Retinal pigment epithelial cell (primary cell): ENCODE measurements at regions not wholly inside any gene's neighbourhood (a gene's known extent, or its start where the extent isn't known, plus 50 kb on each side); places are given as distances from the start of the nearest gene placed in this dataset.
"Not testable (repeated sequence)": the region's sequence is repeated elsewhere in the genome, so short reads cannot be mapped to it uniquely, and the experiment has no call there.

Source experiments
- DNase-seq: peaks from one replicate; pipeline ENCODE4 v3.0.0-alpha.2; 2010; ENCODE audit warnings: low read depth
- H3K4me3 ChIP-seq: 2 replicates; pipeline ENCODE4 v1.5.1; 2011; ENCODE audit warnings: mild to moderate bottlenecking, low read length, control low read depth, moderate library complexity
- TF ChIP-seq, protein P1 (sequence below): conservative IDR thresholded peaks from 2 replicates; pipeline ENCODE4 v1.5.1; 2011; ENCODE audit warnings: low read depth, low read length, control low read depth, inconsistent platforms

DNA sequence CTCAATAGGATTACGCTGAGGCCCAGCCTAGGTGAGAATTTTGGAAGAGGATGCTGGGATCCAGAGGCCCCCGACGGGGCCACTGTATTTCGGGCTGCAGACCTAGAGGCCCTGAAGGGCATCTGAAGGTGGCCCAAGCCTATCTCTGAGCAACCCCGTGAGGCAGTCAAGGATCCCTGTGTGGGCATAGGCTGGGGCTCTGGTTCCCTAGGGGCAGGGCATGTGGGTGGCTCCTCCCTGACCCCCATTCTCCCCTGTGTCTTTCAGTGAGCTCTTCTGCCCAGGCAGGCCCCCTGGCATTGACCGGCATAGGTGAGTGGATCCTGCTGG is 216.0 kb downstream of the SNRPN start:
- no peak for DNase-seq
- no peak overlapping the region for H3K4me3 ChIP-seq
- TF ChIP-seq, protein P1, sequence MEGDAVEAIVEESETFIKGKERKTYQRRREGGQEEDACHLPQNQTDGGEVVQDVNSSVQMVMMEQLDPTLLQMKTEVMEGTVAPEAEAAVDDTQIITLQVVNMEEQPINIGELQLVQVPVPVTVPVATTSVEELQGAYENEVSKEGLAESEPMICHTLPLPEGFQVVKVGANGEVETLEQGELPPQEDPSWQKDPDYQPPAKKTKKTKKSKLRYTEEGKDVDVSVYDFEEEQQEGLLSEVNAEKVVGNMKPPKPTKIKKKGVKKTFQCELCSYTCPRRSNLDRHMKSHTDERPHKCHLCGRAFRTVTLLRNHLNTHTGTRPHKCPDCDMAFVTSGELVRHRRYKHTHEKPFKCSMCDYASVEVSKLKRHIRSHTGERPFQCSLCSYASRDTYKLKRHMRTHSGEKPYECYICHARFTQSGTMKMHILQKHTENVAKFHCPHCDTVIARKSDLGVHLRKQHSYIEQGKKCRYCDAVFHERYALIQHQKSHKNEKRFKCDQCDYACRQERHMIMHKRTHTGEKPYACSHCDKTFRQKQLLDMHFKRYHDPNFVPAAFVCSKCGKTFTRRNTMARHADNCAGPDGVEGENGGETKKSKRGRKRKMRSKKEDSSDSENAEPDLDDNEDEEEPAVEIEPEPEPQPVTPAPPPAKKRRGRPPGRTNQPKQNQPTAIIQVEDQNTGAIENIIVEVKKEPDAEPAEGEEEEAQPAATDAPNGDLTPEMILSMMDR, result no peak

DNA sequence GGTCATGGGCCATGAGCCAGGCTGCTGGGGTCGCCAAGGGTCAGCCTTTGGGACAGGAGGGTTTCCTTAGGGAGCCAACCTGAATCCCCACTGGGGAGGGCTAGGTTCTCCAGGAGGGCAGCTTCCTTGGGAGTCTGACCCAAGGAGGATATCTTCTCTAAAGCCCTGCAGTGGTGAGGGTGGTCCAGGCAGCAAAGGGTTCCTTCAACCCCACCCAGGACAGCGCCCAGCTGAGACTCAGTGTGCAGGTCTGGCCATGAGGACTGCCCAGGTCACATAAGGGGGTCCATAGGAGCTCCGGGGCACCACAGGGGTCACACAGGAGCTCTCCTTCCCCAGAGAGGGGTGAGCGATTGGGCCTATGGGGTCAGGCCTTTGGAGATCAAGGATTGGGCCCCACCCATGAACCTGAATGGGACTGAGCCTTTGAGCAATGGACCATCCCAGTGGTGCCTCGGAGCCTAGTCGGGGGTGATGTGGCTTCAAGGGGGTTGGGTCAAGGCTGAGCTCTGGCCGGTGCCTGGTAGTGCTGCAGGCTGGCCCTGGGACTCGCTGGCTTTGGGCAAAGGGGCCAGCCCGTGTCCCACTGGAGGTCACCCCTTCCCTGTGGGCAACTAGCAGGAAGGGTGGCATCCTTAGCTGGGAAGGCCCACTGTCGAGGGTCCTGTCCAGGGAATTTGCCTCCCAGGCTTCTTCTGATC is 216.5 kb downstream of the SNRPN start:
- no peak overlapping the region for H3K4me3 ChIP-seq
- TF ChIP-seq, protein P1, result no peak
- no peak for DNase-seq

DNA sequence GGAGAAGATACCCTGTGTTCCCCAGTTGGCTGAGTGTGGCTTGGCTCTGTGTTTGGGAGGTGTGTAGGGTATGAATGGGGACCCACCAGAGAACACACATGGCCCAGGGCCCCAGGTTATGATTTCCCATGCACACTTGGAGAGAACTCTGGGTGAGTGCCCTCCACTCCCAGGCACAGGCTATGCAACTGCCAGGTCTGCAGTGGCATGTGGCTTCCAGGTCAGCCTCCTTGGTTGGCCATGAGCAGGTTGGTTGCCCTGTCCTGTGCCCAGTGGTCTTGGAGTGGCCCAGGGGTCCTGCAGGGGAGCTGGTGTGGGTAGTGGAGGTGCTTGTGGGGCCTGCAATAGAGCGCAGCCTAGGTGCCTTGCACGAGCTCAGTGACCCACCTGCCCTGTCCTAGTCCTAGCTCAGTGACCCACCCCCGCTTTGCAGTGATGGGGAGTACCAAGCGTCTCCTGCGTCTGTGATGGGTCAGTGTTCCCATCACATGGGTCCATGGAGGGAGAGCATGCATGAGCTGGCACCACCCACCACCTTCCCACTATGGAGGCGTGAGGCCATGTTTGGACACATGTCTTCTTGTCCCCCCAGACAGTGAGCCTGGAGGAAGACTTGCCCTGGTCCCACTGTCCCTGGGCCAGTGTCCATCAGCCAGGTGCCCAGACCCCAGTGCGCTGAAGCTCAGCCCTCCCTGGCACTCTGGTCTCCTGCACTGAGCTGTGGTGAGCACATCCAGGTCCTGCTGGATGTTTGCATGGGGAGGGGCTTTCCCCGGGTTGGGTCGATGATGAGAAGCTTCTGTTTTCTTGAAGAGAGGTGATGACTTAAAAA is 217.3 kb downstream of the SNRPN start:
- TF ChIP-seq, protein P1, result no peak

DNA sequence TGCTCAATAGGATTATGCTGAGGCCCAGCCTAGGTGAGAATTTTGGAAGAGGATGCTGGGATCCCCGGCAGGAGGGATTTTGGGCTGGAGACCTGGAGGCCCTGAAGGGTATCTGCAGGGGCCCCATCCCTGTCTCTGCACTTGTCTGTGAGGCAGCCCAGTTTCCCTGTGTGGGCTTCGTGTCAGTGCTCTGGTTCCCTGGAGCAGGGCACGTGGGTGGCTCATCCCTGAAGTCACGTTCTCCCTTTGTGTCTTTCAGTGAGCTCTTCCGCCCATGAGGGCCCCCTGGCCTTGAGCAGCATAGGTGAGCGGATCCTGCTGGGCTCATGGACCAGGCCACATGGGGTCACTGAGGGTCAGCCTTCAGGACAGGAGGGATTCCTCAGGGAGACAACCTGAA is 217.9 kb downstream of the SNRPN start:
- H3K4me3 ChIP-seq, result no peak overlapping the region
- TF ChIP-seq, protein P1, result no peak
- no peak for DNase-seq

More for the DNA sequence above, 217.3 kb downstream of the SNRPN start:
- no peak for DNase-seq
- H3K4me3 ChIP-seq, result no peak overlapping the region

DNA sequence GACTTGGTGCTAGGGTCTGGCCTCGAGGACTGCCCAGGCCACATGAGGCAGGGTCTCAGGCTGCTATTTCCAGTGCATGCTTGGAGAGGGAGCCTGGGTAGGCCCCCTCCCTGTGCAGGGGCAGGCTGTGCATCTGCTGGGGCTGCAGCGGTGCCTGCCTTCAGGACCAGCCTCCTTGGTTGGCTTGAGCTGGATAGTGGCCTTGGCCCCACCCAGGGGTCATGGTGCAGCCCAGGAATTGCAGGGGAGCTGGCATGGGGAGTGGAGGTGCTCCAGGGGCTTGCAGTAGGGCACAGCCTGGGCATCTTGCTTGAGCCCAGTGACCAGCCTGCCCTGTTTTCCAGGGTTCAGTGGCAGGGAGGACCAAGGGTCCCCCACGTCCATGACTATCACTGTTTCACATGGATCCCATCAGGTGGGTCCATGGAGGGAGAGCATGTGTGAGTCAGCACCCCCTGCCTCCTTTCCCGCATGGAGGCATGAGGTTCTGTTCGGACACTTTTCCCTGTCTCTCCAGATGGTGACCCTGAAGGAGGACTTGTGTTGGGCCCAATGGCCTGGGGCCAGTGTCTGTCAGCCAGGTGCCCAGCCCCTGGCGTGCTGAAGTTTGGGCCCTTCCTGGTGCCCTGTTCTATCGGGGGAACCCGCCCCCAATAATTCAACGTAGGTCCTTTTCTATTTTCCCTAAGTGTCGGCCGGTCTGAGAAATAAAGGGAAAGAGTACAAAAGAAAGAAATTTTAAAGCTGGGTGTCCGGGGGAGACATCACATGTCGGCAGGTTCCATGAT is 218.6 kb downstream of the SNRPN start:
- TF ChIP-seq, protein P1, result no peak
- no peak for DNase-seq

DNA sequence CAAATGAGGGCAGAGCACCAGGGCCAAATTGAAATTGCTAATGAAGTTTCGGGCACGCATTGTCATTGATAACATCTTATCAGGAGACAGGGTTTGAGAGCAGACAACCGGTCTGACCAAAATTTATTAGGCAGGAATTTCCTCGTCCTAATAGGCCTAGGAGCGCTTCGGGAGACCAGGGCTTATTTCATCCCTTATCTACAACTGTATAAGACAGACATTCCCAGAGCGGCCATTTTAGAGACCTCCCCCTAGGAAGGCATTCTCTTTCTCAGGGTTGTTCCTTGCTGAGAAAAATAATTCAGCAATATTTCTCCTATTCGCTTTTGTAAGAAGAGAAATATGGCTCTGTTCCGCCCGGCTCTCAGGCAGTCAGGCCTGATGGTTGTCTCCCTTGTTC is 219.4 kb downstream of the SNRPN start:
- not testable (repeated sequence) for H3K4me3 ChIP-seq, DNase-seq

More for the DNA sequence above, 218.6 kb downstream of the SNRPN start:
- H3K4me3 ChIP-seq, result no peak overlapping the region

DNA sequence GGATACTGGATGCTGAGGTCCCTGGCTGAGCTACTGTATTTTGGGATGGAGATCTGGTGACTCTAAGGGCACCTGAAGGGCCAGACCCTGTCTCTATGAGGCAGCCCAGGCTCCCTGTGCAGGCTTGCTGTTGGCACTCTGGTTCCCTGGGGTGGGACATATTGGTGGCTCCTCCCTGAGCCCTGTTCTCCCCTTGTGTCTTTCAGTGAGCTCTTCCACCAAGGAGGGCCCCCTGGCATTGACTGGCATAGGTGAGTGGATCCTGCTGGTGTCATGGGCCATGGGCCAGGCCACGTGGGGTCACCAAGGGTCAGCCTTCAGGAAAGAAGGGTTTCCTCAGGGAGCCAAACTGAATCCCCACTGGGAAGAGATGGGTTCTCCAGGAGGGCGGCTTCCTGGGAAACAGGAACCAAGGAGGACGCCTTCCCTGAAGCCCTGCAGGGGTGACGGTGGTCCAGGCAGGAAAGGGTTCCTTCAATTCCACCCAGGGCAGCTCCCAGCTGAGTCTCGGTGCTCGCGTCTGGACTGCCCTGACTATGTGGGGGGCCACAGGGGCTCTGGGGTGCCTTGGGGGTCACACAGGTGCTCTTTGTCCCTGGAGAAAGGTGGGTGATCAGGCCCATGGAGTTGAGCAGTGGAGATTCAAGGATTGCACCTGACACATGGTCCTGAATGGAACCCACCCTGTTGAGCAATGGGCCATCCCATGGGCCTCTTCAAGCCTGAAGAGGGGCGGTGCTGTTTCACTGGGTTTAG is 220.4 kb downstream of the SNRPN start:
- H3K4me3 ChIP-seq, result no peak overlapping the region
- TF ChIP-seq, protein P1, result no peak
- no peak for DNase-seq
